ENCODE measurements at regions not wholly inside any gene's neighbourhood (a gene's known extent, or its start where the extent isn't known, plus 50 kb on each side); places are given as distances from the start of the nearest gene placed in this dataset.

DNA sequence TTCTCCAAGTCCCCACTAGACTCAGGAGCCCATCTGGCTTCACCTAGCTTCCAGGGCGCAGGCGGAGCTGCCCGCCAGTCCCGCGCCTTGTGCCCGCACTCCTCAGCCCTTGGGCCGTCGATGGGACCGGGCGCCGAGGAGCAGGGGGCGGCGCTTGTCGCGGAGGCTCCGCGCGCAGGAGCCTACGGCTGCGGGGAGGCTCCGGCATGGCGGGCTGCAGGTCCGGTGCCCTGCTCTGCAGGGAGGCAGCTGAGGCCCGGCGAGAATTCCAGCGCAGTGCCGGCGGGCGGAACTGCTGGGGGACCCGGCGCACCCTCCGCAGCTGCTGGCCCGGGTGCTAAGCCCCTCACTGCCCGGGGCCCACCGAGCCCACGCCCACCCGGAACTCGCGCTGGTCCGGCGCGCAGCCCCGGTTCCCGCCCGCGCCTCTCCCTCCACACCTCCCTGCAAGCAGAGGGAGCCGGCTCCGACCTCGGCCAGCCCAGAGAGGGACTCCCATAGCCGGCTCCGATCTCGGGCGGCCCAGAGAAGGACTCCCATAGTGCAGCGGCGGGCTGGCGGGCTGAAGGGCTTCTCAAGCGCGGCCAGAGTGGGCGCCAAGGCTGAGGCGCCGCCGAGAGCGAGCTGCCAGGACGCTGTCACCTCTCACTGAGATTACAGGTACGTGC lies 78.1 kb upstream of the PJA2 start:
- Histone ChIP-seq H3K9me3 (peaks cover 0 to 7% (median 3%) of the 10 kb centered on the region in 8 donors), H3K27me3 (replicated peaks in 1 of 7) (no peaks in the 10 kb centered on the region), H3K27ac (no peak overlapping the region), H3K36me3 (no peaks in the 10 kb centered on the region), H3K4me3 (no peak overlapping the region), H3K4me1 (peaks cover 3 to 25% (median 18%) of the 10 kb centered on the region in 6 donors)
- WGBS, 5 donors = 96 to 99% (median 97%) methylated on average over 20 to 65 of the region's 65 CpGs
- DNase-seq = no peak
- intact Hi-C loops (cut with DNase I; ENCODE audit: low total_unique reads) = no loop called here
- TF ChIP-seq POLR2A (IDR thresholded peaks at IDR 0.05) = no peak
- no peak for TF ChIP-seq POLR2AphosphoS5 (IDR thresholded peaks at IDR 0.05)
- TF ChIP-seq, protein P1, sequence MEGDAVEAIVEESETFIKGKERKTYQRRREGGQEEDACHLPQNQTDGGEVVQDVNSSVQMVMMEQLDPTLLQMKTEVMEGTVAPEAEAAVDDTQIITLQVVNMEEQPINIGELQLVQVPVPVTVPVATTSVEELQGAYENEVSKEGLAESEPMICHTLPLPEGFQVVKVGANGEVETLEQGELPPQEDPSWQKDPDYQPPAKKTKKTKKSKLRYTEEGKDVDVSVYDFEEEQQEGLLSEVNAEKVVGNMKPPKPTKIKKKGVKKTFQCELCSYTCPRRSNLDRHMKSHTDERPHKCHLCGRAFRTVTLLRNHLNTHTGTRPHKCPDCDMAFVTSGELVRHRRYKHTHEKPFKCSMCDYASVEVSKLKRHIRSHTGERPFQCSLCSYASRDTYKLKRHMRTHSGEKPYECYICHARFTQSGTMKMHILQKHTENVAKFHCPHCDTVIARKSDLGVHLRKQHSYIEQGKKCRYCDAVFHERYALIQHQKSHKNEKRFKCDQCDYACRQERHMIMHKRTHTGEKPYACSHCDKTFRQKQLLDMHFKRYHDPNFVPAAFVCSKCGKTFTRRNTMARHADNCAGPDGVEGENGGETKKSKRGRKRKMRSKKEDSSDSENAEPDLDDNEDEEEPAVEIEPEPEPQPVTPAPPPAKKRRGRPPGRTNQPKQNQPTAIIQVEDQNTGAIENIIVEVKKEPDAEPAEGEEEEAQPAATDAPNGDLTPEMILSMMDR (IDR thresholded peaks at IDR 0.05 in 8 of 11, conservative IDR thresholded peaks at IDR 0.05 in 3 of 11) = no peak

DNA sequence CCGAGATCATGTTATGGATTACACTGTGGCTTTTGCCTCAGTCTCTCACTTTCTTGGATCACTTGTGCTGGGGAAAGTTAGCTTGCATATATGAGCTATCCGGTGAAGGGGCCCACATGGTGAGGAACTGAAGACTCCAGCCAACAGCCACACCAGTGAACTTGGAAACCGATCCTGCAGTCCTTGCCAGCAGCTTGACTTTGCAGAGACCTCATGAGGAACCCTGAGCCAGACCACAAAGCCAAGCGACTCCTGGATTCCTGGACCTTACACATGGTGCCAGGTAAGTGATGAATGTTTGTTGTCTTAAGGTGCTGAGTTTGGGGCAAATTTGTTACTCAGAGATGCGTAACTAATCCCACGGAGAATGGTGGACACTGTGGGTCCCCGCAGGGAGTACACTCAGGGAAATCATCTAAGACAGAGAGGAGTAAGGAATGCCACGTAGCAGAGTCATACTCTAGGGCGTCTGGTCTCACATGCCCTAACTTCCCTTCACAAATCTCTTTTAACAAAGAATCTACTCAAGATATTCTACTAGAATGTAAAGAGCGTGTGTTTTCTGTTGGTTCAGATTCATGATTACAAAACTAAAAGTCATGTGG lies 76.5 kb upstream of the PJA2 start:
- intact Hi-C loops (cut with DNase I; ENCODE audit: low total_unique reads) = no loop called here
- H3K4me1 ChIP-seq = peaks cover 3 to 25% (median 18%) of the 10 kb centered on the region in 6 donors
- peaks cover 0 to 7% (median 3%) of the 10 kb centered on the region in 8 donors for H3K9me3 ChIP-seq
- H3K27me3 ChIP-seq (replicated peaks in 1 of 7) = no peaks in the 10 kb centered on the region
- DNase-seq = no peak
- H3K27ac ChIP-seq = no peak overlapping the region
- H3K4me3 ChIP-seq = no peak overlapping the region
- 87 to 91% (median 91%) methylated on average over 10 of the region's 10 CpGs for WGBS, 5 donors
- H3K36me3 ChIP-seq = no peaks in the 10 kb centered on the region
- no peak for TF ChIP-seq POLR2A (IDR thresholded peaks at IDR 0.05)
- TF ChIP-seq, protein P1 (IDR thresholded peaks at IDR 0.05 in 8 of 11, conservative IDR thresholded peaks at IDR 0.05 in 3 of 11) = no peak
- no peak for TF ChIP-seq POLR2AphosphoS5 (IDR thresholded peaks at IDR 0.05)

DNA sequence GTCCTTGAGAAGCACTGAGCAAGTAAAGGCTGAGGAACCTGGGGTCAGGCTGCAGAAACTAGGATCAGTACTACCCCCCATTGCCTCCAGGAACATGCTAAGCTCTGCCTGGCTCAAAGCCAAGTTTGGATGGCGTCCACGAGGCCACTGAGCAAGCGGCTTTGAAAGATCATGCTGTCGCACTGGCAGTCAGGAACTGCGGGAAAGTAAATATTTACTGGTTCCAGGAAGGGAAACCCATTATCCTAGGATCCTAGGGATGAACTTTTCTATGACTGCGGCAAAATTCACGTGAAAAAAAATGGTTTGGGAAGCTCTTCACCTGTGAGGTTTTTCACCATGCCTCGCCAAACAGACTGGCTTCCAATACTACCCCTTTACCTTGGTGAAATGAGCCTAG lies 75.3 kb upstream of the PJA2 start:
- H3K27ac ChIP-seq = no peak overlapping the region
- WGBS, 5 donors = 46 to 62% (median 51%) methylated on average over 8 of the region's 8 CpGs
- H3K27me3 ChIP-seq (replicated peaks in 1 of 7) = no peaks in the 10 kb centered on the region
- H3K9me3 ChIP-seq = peaks cover 0 to 7% (median 3%) of the 10 kb centered on the region in 8 donors
- peak overlapping the region in 1 of 8 donors; percentile 8 for H3K4me3 ChIP-seq
- DNase-seq = no peak
- TF ChIP-seq, protein P1 (IDR thresholded peaks at IDR 0.05 in 8 of 11, conservative IDR thresholded peaks at IDR 0.05 in 3 of 11) = peak in 1 of 11 experiments; percentile 11
- TF ChIP-seq POLR2A (IDR thresholded peaks at IDR 0.05) (no peak), POLR2AphosphoS5 (IDR thresholded peaks at IDR 0.05) (peak in 2 of 3 donors; percentile 42 to 59)
- intact Hi-C loops (cut with DNase I; ENCODE audit: low total_unique reads) = no loop called here
- no peaks in the 10 kb centered on the region for H3K36me3 ChIP-seq
- H3K4me1 ChIP-seq = peaks cover 3 to 25% (median 18%) of the 10 kb centered on the region in 6 donors

DNA sequence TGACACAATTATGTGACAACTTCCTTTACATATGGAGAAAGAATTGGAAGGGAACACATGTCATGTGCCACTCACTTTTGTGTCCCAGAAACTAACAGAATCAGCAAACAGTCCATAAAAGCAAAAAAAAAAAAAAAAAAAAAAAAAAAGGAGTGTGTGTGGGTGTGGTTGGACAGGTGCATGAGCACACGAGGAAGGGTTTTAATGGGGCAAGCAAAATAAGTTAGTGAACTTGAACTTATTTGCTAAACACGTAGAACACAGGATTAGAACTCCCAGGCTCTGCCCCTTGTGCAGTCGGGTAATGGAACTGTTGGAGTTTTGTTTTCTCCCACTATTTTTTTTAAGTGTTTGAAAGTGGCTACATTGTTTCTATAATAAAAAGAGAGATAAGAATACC lies 74.8 kb upstream of the PJA2 start:
- no peak for DNase-seq
- Histone ChIP-seq H3K4me1 (peaks cover 3 to 25% (median 18%) of the 10 kb centered on the region in 6 donors), H3K4me3 (peak overlapping the region in 1 of 8 donors; percentile 8), H3K27me3 (replicated peaks in 1 of 7) (no peaks in the 10 kb centered on the region), H3K9me3 (peaks cover 0 to 7% (median 3%) of the 10 kb centered on the region in 8 donors), H3K27ac (no peak overlapping the region), H3K36me3 (no peaks in the 10 kb centered on the region)
- TF ChIP-seq, protein P1 (IDR thresholded peaks at IDR 0.05 in 8 of 11, conservative IDR thresholded peaks at IDR 0.05 in 3 of 11) = no peak
- TF ChIP-seq POLR2A (IDR thresholded peaks at IDR 0.05) = no peak
- no peak for TF ChIP-seq POLR2AphosphoS5 (IDR thresholded peaks at IDR 0.05)
- intact Hi-C loops (cut with DNase I; ENCODE audit: low total_unique reads) = no loop called here
- WGBS, 5 donors = 49 to 71% (median 56%) methylated on average over 3 of the region's 3 CpGs

Measured in spleen (tissue), 11 donors.